H1 (cell line): ENCODE measurements at regions not wholly inside any gene's neighbourhood (a gene's known extent, or its start where the extent isn't known, plus 50 kb on each side); places are given as distances from the start of the nearest gene placed in this dataset.

Source experiments
- CTCF ChIA-PET: fragments of 300-600 bp; sonication (Branson Sonifier 250); formaldehyde crosslinking; loops from one replicate; lab custom pipeline; 2021; ENCODE audit not compliant: partially characterized antibody; lab: Charles Lee
- POLR2A ChIA-PET: fragments of 300-600 bp; sonication (Branson Sonifier 250); formaldehyde crosslinking; loops from one replicate; lab custom pipeline; 2021; ENCODE audit warnings: inconsistent platforms; ENCODE audit not compliant: partially characterized antibody; lab: Charles Lee
- DNase-seq, 2 experiments: peaks; one replicate each; pipeline versions ENCODE4 v3.0.0 to v3.0.0-alpha.2; 2010 to 2022; ENCODE audit warnings: low spot score in 2 of 2, low read depth in 1 of 2, mixed read lengths in 1 of 2
- FAIRE-seq: peaks from 2 replicates; lab custom pipeline; 2011; peaks lifted over from hg19 to GRCh38; lab: Jason Lieb, UNC
- H2AFZ ChIP-seq: 2 replicates; pipeline ENCODE4 v1.8.1; 2012; ENCODE audit warnings: low read length, inconsistent platforms
- H2AK5ac ChIP-seq: 2 replicates; pipeline ENCODE4 v1.6.1; 2013; ENCODE audit warnings: low read depth, low read length
- H2BK120ac ChIP-seq: replicated peaks from 2 replicates; pipeline ENCODE3; 2013; ENCODE audit warnings: low read depth, low read length, inconsistent platforms
- H2BK12ac ChIP-seq: 2 replicates; pipeline ENCODE4 v1.6.1; 2013; ENCODE audit warnings: low read depth, low read length
- H2BK15ac ChIP-seq: 2 replicates; pipeline ENCODE4 v1.6.1; 2013; ENCODE audit warnings: low read length
- H2BK20ac ChIP-seq: 2 replicates; pipeline ENCODE4 v1.6.1; 2013; ENCODE audit warnings: low read length
- H2BK5ac ChIP-seq: 2 replicates; pipeline ENCODE4 v1.6.1; 2013; ENCODE audit warnings: low read depth, low read length
- H3K14ac ChIP-seq: 2 replicates; pipeline ENCODE4 v1.6.1; 2013; ENCODE audit warnings: inconsistent platforms; ENCODE audit not compliant: insufficient read length
- H3K18ac ChIP-seq: 2 replicates; pipeline ENCODE4 v1.6.1; 2013; ENCODE audit warnings: low read length; ENCODE audit errors: extremely low read depth
- H3K23ac ChIP-seq: 2 replicates; pipeline ENCODE4 v1.6.1; 2013; ENCODE audit warnings: inconsistent platforms; ENCODE audit not compliant: insufficient read length
- H3K23me2 ChIP-seq: 2 replicates; pipeline ENCODE4 v1.6.1; 2013; ENCODE audit warnings: low read depth, low read length
- H3K27ac ChIP-seq: 2 replicates; pipeline ENCODE4 v1.6.1; 2011; ENCODE audit warnings: low read depth, low read length, inconsistent platforms
- H3K27me3 ChIP-seq, 4 experiments: replicated peaks in 1 of 4; 1 replicate in 1 of 4; 2 replicates in 3 of 4; pipeline versions ENCODE4 v1.6.1 to v1.8.1; 2011 to 2013; ENCODE audit warnings: low read length in 3 of 4, mild to moderate bottlenecking in 3 of 4, inconsistent platforms in 2 of 4, mixed read lengths in 2 of 4, moderate library complexity in 1 of 4; ENCODE audit not compliant: control insufficient read depth in 3 of 4, insufficient read depth in 3 of 4; ENCODE audit errors: extremely low read depth in 1 of 4
- H3K36me3 ChIP-seq, 4 experiments: 2 replicates each; pipeline versions ENCODE4 v1.6.1 to v1.8.1; 2011 to 2013; ENCODE audit warnings: mild to moderate bottlenecking in 4 of 4, low read length in 3 of 4, moderate library complexity in 2 of 4, control low read depth in 1 of 4, inconsistent platforms in 1 of 4; ENCODE audit not compliant: insufficient read depth in 4 of 4, control insufficient read depth in 2 of 4
- H3K4ac ChIP-seq: replicated peaks from 2 replicates; pipeline ENCODE3; 2013; ENCODE audit warnings: low read length, low read depth, mixed read lengths, inconsistent platforms; ENCODE audit not compliant: insufficient read length
- H3K4me1 ChIP-seq, 4 experiments: replicated peaks in 1 of 4; 1 replicate in 1 of 4; 2 replicates in 3 of 4; pipeline versions ENCODE4 v1.6.1 to v1.8.1; 2011 to 2013; ENCODE audit warnings: low read length in 3 of 4, inconsistent platforms in 2 of 4, mixed read lengths in 1 of 4; ENCODE audit not compliant: insufficient read depth in 4 of 4, control insufficient read depth in 3 of 4
- H3K4me2 ChIP-seq, 2 experiments: 2 replicates each; pipeline versions ENCODE4 v1.6.1 to v1.8.1; 2011 to 2013; ENCODE audit warnings: low read depth in 2 of 2, low read length in 2 of 2, control low read depth in 1 of 2, inconsistent platforms in 1 of 2, mild to moderate bottlenecking in 1 of 2; ENCODE audit not compliant: insufficient read depth in 1 of 2
- H3K4me3 ChIP-seq, 4 experiments: fragments of 200-600, 300-600 bp in 1 of 4; sonication (generic), shearing (Covaris generic), sonication (Bioruptor Twin) in 1 of 4; 2 replicates each; pipeline versions ENCODE4 v1.5.1 to v1.8.1; 2011 to 2016; ENCODE audit warnings: low read length in 4 of 4, low read depth in 3 of 4, control low read depth in 2 of 4, inconsistent platforms in 2 of 4, mild to moderate bottlenecking in 2 of 4, mixed read lengths in 1 of 4, moderate library complexity in 1 of 4; ENCODE audit not compliant: insufficient read depth in 2 of 4; ENCODE audit errors: extremely low read depth in 1 of 4
- H3K56ac ChIP-seq: replicated peaks from 2 replicates; pipeline ENCODE3; 2013; ENCODE audit warnings: low read depth, mild to moderate bottlenecking, mixed read lengths, low read length, inconsistent platforms; ENCODE audit not compliant: insufficient read length
- H3K79me1 ChIP-seq: 2 replicates; pipeline ENCODE4 v1.6.1; 2013; ENCODE audit warnings: low read depth, low read length, control low read depth
- H3K79me2 ChIP-seq, 2 experiments: 2 replicates each; pipeline versions ENCODE4 v1.6.1 to v1.8.1; 2012 to 2013; ENCODE audit warnings: low read length in 2 of 2, mild to moderate bottlenecking in 2 of 2, inconsistent platforms in 1 of 2; ENCODE audit not compliant: insufficient read depth in 2 of 2, control insufficient read depth in 1 of 2
- H3K9ac ChIP-seq, 4 experiments: replicated peaks in 1 of 4; 1 replicate in 1 of 4; 2 replicates in 3 of 4; pipeline versions ENCODE4 v1.6.1 to v1.8.1; 2011 to 2013; ENCODE audit warnings: low read depth in 3 of 4, low read length in 3 of 4, control low read depth in 2 of 4, mild to moderate bottlenecking in 2 of 4, moderate library complexity in 2 of 4, inconsistent platforms in 1 of 4; ENCODE audit errors: extremely low read depth in 1 of 4
- H3K9me3 ChIP-seq, 2 experiments: 2 replicates each; pipeline versions ENCODE4 v1.6.1 to v1.8.1; 2012 to 2013; ENCODE audit warnings: mild to moderate bottlenecking in 2 of 2, moderate library complexity in 2 of 2, control low read depth in 1 of 2, inconsistent platforms in 1 of 2, low read depth in 1 of 2, low read length in 1 of 2, mixed read lengths in 1 of 2; ENCODE audit not compliant: insufficient read depth in 2 of 2
- H4K20me1 ChIP-seq, 2 experiments: replicated peaks in 1 of 2; 2 replicates each; pipeline versions ENCODE3 to v1.8.1; 2011 to 2013; ENCODE audit warnings: inconsistent platforms in 2 of 2, low read length in 2 of 2, mild to moderate bottlenecking in 1 of 2; ENCODE audit not compliant: insufficient read depth in 2 of 2, control insufficient read depth in 1 of 2
- H4K5ac ChIP-seq: 2 replicates; pipeline ENCODE4 v1.6.1; 2013; ENCODE audit warnings: low read length, low read depth, mixed read lengths, inconsistent platforms; ENCODE audit not compliant: insufficient read length
- H4K8ac ChIP-seq: 2 replicates; pipeline ENCODE4 v1.8.0; 2013; ENCODE audit warnings: mild to moderate bottlenecking, moderate library complexity, low read length, inconsistent platforms; ENCODE audit not compliant: insufficient read depth; ENCODE audit errors: extremely low read depth
- H4K91ac ChIP-seq: replicated peaks from 2 replicates; pipeline ENCODE3; 2013; ENCODE audit warnings: low read length, mixed read lengths, inconsistent platforms; ENCODE audit not compliant: insufficient read length
- BRCA1 ChIP-seq: IDR thresholded peaks from 2 replicates; pipeline ENCODE4 v1.6.1; 2012; ENCODE audit warnings: low read depth, low read length, improper control_type of control experiment
- CTBP2 ChIP-seq: IDR thresholded peaks from 2 replicates; pipeline ENCODE4 v1.7.0; 2011; ENCODE audit warnings: borderline replicate concordance, mild to moderate bottlenecking, moderate library complexity, mixed read lengths, low read length; ENCODE audit not compliant: insufficient read depth, insufficient read length
- EZH2 ChIP-seq: fragments of 200-600 bp; sonication (generic); IDR thresholded peaks from 2 replicates; pipeline ENCODE4 v1.7.1; 2012; ENCODE audit warnings: low read depth, mild to moderate bottlenecking, moderate library complexity, low read length, inconsistent platforms; ENCODE audit not compliant: severe bottlenecking
- HDAC2 ChIP-seq, 2 experiments: fragments of 300-600 bp in 1 of 2; sonication (generic) in 1 of 2; IDR thresholded peaks; 2 replicates each; pipeline ENCODE4 v1.6.1; 2011 to 2012; ENCODE audit warnings: low read depth in 2 of 2, low read length in 2 of 2, mild to moderate bottlenecking in 2 of 2, moderate library complexity in 2 of 2, borderline replicate concordance in 1 of 2, inconsistent platforms in 1 of 2
- MAFK ChIP-seq: IDR thresholded peaks from 2 replicates; pipeline ENCODE4 v1.6.1; 2012; ENCODE audit warnings: low read depth, mild to moderate bottlenecking, improper control_type of control experiment, low read length
- RAD21 ChIP-seq, 2 experiments: IDR thresholded peaks in 1 of 2; conservative IDR thresholded peaks in 1 of 2; 2 replicates each; pipeline ENCODE4 v1.6.1; 2011; ENCODE audit warnings: low read depth in 2 of 2, low read length in 2 of 2, improper control_type of control experiment in 1 of 2, inconsistent platforms in 1 of 2, mild to moderate bottlenecking in 1 of 2, moderate library complexity in 1 of 2
- RFX5 ChIP-seq: IDR thresholded peaks from 2 replicates; pipeline ENCODE4 v1.6.1; 2011; ENCODE audit warnings: low read depth, low read length, improper control_type of control experiment, borderline replicate concordance
- SIN3A ChIP-seq, 2 experiments: IDR thresholded peaks in 1 of 2; conservative IDR thresholded peaks in 1 of 2; 2 replicates each; pipeline ENCODE4 v1.6.1; 2011 to 2012; ENCODE audit warnings: low read length in 2 of 2, improper control_type of control experiment in 1 of 2, low read depth in 1 of 2, mild to moderate bottlenecking in 1 of 2
- SIRT6 ChIP-seq: IDR thresholded peaks from one replicate; pipeline ENCODE4 v1.7.1; 2012; ENCODE audit warnings: low read length, inconsistent platforms
- SRF ChIP-seq: IDR thresholded peaks from 2 replicates; pipeline ENCODE4 v1.6.1; 2011; ENCODE audit warnings: mild to moderate bottlenecking, low read depth, low read length, moderate library complexity
- SUZ12 ChIP-seq: fragments of 200-600 bp; sonication (generic); IDR thresholded peaks from 2 replicates; pipeline ENCODE4 v1.6.1; 2012; ENCODE audit warnings: mild to moderate bottlenecking, inconsistent platforms, low read length, moderate library complexity, mixed read lengths
- TBP ChIP-seq: IDR thresholded peaks from 2 replicates; pipeline ENCODE4 v1.6.1; 2011; ENCODE audit warnings: low read depth, low read length, improper control_type of control experiment
- YY1 ChIP-seq: IDR thresholded peaks from 2 replicates; pipeline ENCODE4 v1.6.1; 2011; ENCODE audit warnings: low read depth, mild to moderate bottlenecking, low read length
- WGBS, 2 experiments: shearing (Covaris generic) in 1 of 2; methylation state at CpG; one replicate each; pipeline versions ENCODE4 v1.1.6 to v1.1.7; 2013 to 2015; ENCODE audit warnings: low lambda C conversion rate in 2 of 2, mixed read lengths in 2 of 2, inconsistent platforms in 1 of 2, low coverage in 1 of 2, missing lambda C conversion rate in 1 of 2; ENCODE audit not compliant: insufficient replicate concordance in 2 of 2, insufficient coverage in 1 of 2, insufficient read length in 1 of 2; ENCODE audit errors: extremely low coverage in 1 of 2, missing lambda C conversion rate in 1 of 2; 5-methylcytosine and 5-hydroxymethylcytosine counted together
- TF ChIP-seq, protein P1 (sequence below): IDR thresholded peaks from 2 replicates; pipeline ENCODE4 v1.6.1; 2012; ENCODE audit warnings: inconsistent platforms

DNA sequence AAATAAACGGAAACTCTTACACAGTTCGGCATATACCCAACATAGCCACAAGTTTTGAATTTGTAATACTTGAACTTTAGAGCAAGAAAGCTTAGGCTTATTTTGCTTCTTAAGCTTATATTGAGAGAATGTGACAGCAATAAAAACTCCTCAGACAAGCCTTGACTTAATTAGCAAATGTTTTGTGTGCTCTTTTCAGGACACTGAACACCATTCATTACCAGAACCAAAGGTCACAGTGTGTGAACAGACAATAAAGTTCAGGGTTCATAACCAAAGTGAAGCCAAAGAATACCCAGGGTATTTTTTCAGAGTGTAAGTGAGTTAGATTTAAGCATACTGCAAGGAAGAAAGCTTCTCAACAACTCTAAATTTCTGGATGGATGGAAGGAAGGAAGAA, 605.8 kb downstream of the METTL4 start:
- Histone ChIP-seq H4K8ac (no peak overlapping the region), H3K4ac (no peak overlapping the region), H3K79me2 (no peaks in the 10 kb centered on the region), H3K23ac (no peak overlapping the region), H3K56ac (no peak overlapping the region), H2BK15ac (no peak overlapping the region), H3K18ac (no peak overlapping the region), H4K5ac (no peak overlapping the region), H2AFZ (no peak overlapping the region), H3K79me1 (no peaks in the 10 kb centered on the region), H2BK20ac (no peak overlapping the region), H3K27me3 (no peaks in the 10 kb centered on the region; a peak in 2 of 7 replicates), H2BK120ac (no peak overlapping the region), H3K14ac (no peak overlapping the region), H3K4me2 (no peak overlapping the region), H4K91ac (no peak overlapping the region), H3K4me1 (peaks cover 0 to 6% (median 0%) of the 10 kb centered on the region in 4 experiments; a peak in 1 of 7 replicates), H3K9ac (no peak overlapping the region), H4K20me1 (no peaks in the 10 kb centered on the region), H3K23me2 (no peaks in the 10 kb centered on the region), H3K27ac (no peak overlapping the region), H3K9me3 (no peaks in the 10 kb centered on the region), H3K36me3 (no peaks in the 10 kb centered on the region), H2BK5ac (no peak overlapping the region), H3K4me3 (no peak overlapping the region), H2BK12ac (no peak overlapping the region), H2AK5ac (no peak overlapping the region)
- 96% methylated on average over 2 of the region's 2 CpGs; no CpG with 5 or more reads in 1 of the 2 experiments for WGBS, 2 experiments
- DNase-seq (no peak), FAIRE-seq (no peak)
- CTCF ChIA-PET: no interaction called here
- POLR2A ChIA-PET: no interaction called here
- TF ChIP-seq CTBP2 (no peak), HDAC2 (IDR thresholded peaks at IDR 0.05; ENCODE audit: borderline replicate concordance in 1 of 2, low read depth in 2 of 2, low read length in 2 of 2) (no peak), MAFK (no peak), EZH2 (no peak), SUZ12 (no peak), TBP (no peak), SRF (no peak), SIN3A (conservative IDR thresholded peaks at IDR 0.05 in 1 of 2, IDR thresholded peaks at IDR 0.05 in 1 of 2; ENCODE audit: low read depth in 1 of 2, low read length in 2 of 2) (no peak), BRCA1 (no peak), SIRT6 (no peak), YY1 (no peak), RFX5 (no peak), RAD21 (IDR thresholded peaks at IDR 0.05 in 1 of 2, conservative IDR thresholded peaks at IDR 0.05 in 1 of 2; ENCODE audit: low read depth in 2 of 2, low read length in 2 of 2) (no peak)
- TF ChIP-seq, protein P1, sequence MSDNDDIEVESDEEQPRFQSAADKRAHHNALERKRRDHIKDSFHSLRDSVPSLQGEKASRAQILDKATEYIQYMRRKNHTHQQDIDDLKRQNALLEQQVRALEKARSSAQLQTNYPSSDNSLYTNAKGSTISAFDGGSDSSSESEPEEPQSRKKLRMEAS: no peak
